GM12878 (cell line): ENCODE measurements at regions not wholly inside any gene's neighbourhood (a gene's known extent, or its start where the extent isn't known, plus 50 kb on each side); places are given as distances from the start of the nearest gene placed in this dataset.

Experiments
- ATAC-seq: fragments of 200-7000 bp; cut with Tn5 transposase; 3 replicates; pipeline ENCODE4 v1.9.1; 2020; ENCODE audit warnings: mild to moderate bottlenecking, moderate library complexity
- BruUV-seq: library from RNA; stranded (reverse); fragments of 400-500 nt; replicated peaks from 2 replicates; lab custom pipeline; 2021; lab: Mats Ljungman, UMichigan
- CTCF ChIA-PET: fragments of 300-600 bp; sonication (Branson Sonifier 250); formaldehyde crosslinking; extraction: SDS; loops from one replicate; lab custom pipeline; 2021; ENCODE audit warnings: inconsistent platforms; lab: Yijun Ruan, JAX
- POLR2A ChIA-PET: fragments of 350-600 bp; formaldehyde crosslinking; extraction: SDS; loops from one replicate; lab custom pipeline; 2021; ENCODE audit warnings: inconsistent platforms; lab: Charles Lee
- RAD21 ChIA-PET: fragments of 300-600 bp; sonication (Branson Sonifier 250); formaldehyde crosslinking; loops from one replicate; lab custom pipeline; 2023; ENCODE audit warnings: antibody characterized with exemption; ENCODE audit not compliant: unreplicated experiment; lab: Charles Lee
- SMC1A ChIA-PET: fragments of 300-600 bp; sonication (Branson Sonifier 250); formaldehyde crosslinking; loops from one replicate; lab custom pipeline; 2023; ENCODE audit not compliant: unreplicated experiment, uncharacterized antibody; lab: Charles Lee
- DNase-seq: peaks from one replicate; pipeline ENCODE4 v3.0.0-alpha.2; 2011; ENCODE audit warnings: low read depth, low spot score
- FAIRE-seq: peaks from 3 replicates; lab custom pipeline; 2011; peaks lifted over from hg19 to GRCh38; lab: Jason Lieb, UNC
- H2AFZ ChIP-seq: 2 replicates; pipeline ENCODE4 v1.6.0; 2011; ENCODE audit warnings: low read depth, low read length, control low read depth; ENCODE audit not compliant: control insufficient read depth
- H3K27ac ChIP-seq: 2 replicates; pipeline ENCODE4 v1.5.1; 2011; ENCODE audit warnings: control low read depth; ENCODE audit not compliant: control insufficient read depth, insufficient read depth
- H3K27me3 ChIP-seq, 2 experiments: replicated peaks in 1 of 2; 2 replicates each; pipeline versions ENCODE4 v1.6.0 to v1.6.1; 2011; ENCODE audit warnings: low read length in 1 of 2; ENCODE audit not compliant: control insufficient read depth in 2 of 2, insufficient read depth in 2 of 2
- H3K36me3 ChIP-seq, 2 experiments: 2 replicates each; pipeline ENCODE4 v1.5.1; 2011; ENCODE audit warnings: low read length in 1 of 2; ENCODE audit not compliant: control insufficient read depth in 2 of 2, insufficient read depth in 2 of 2
- H3K4me1 ChIP-seq: 2 replicates; pipeline ENCODE4 v1.6.1; 2011; ENCODE audit warnings: mild to moderate bottlenecking, low read length, moderate library complexity, mixed read lengths; ENCODE audit not compliant: control insufficient read depth, insufficient read depth
- H3K4me2 ChIP-seq: 2 replicates; pipeline ENCODE4 v1.6.0; 2011; ENCODE audit warnings: control low read depth; ENCODE audit not compliant: control insufficient read depth, insufficient read depth
- H3K4me3 ChIP-seq: fragments of 200-600 bp; sonication (generic); 2 replicates; pipeline ENCODE4 v1.5.1; 2016
- H3K79me2 ChIP-seq: 2 replicates; pipeline ENCODE4 v1.6.0; 2011; ENCODE audit warnings: low read length; ENCODE audit not compliant: control insufficient read depth, insufficient read depth
- H3K9ac ChIP-seq: 2 replicates; pipeline ENCODE4 v1.8.0; 2011; ENCODE audit warnings: low read length, control low read depth, mixed read lengths; ENCODE audit not compliant: control insufficient read depth, insufficient read depth
- H3K9me3 ChIP-seq: replicated peaks from 3 replicates; pipeline ENCODE4 v1.5.1; 2011; ENCODE audit warnings: mild to moderate bottlenecking, low read length; ENCODE audit not compliant: control insufficient read depth, insufficient read depth
- H4K20me1 ChIP-seq: 2 replicates; pipeline ENCODE4 v1.6.0; 2011; ENCODE audit not compliant: control insufficient read depth, insufficient read depth
- BCLAF1 ChIP-seq: fragments of 450-650 bp; IDR thresholded peaks from 2 replicates; pipeline ENCODE4 v1.6.1; 2017; ENCODE audit warnings: antibody characterized with exemption, mild to moderate bottlenecking, moderate library complexity
- BRCA1 ChIP-seq: IDR thresholded peaks from 2 replicates; pipeline ENCODE4 v1.6.1; 2011; ENCODE audit warnings: low read depth, low read length, improper control_type of control experiment
- CREM ChIP-seq: IDR thresholded peaks from 2 replicates; pipeline ENCODE4 v1.6.1; 2014; ENCODE audit warnings: antibody characterized with exemption, low read depth
- FOS ChIP-seq: IDR thresholded peaks from 3 replicates; pipeline ENCODE4 v1.6.1; 2011; ENCODE audit warnings: borderline replicate concordance; ENCODE audit not compliant: insufficient read length; ENCODE audit errors: extremely low read depth
- IRF5 ChIP-seq: fragments of 450-650 bp; IDR thresholded peaks from 2 replicates; pipeline ENCODE4 v1.6.1; 2017; ENCODE audit warnings: borderline replicate concordance
- KAT2A ChIP-seq: conservative IDR thresholded peaks from 2 replicates; pipeline ENCODE4 v1.6.1; 2011; ENCODE audit warnings: low read depth, low read length; ENCODE audit not compliant: control insufficient read depth
- LARP7 ChIP-seq: fragments of 450-650 bp; IDR thresholded peaks from 2 replicates; pipeline ENCODE4 v1.6.1; 2017; ENCODE audit warnings: mild to moderate bottlenecking
- MEF2B ChIP-seq: fragments of 450-650 bp; IDR thresholded peaks from 2 replicates; pipeline ENCODE4 v1.6.1; 2018; ENCODE audit warnings: mild to moderate bottlenecking, moderate library complexity; ENCODE audit not compliant: partially characterized antibody, poor library complexity, severe bottlenecking
- MTA3 ChIP-seq: IDR thresholded peaks from 2 replicates; pipeline ENCODE4 v1.6.1; 2012; ENCODE audit warnings: low read length, inconsistent platforms, borderline replicate concordance
- NFYB ChIP-seq: IDR thresholded peaks from 2 replicates; pipeline ENCODE4 v1.6.1; 2011; ENCODE audit warnings: low read depth, mild to moderate bottlenecking, low read length, improper control_type of control experiment, moderate library complexity; ENCODE audit not compliant: insufficient read depth
- REST ChIP-seq: IDR thresholded peaks from 2 replicates; pipeline ENCODE4 v1.6.1; 2012; ENCODE audit warnings: mild to moderate bottlenecking, low read depth, low read length
- ZNF217 ChIP-seq: fragments of 450-650 bp; IDR thresholded peaks from 2 replicates; pipeline ENCODE4 v1.6.1; 2017; ENCODE audit warnings: antibody characterized with exemption, mild to moderate bottlenecking
- ZNF592 ChIP-seq: fragments of 450-650 bp; IDR thresholded peaks from 2 replicates; pipeline ENCODE4 v1.6.1; 2017; ENCODE audit warnings: mild to moderate bottlenecking, moderate library complexity
- WGBS: methylation state at CpG from one replicate; pipeline ENCODE4 v1.1.6; 2016; ENCODE audit warnings: low lambda C conversion rate; ENCODE audit not compliant: insufficient replicate concordance, insufficient coverage; ENCODE audit errors: missing lambda C conversion rate; 5-methylcytosine and 5-hydroxymethylcytosine counted together
- in situ Hi-C: fragments of 300-500 bp; cut with MboI; formaldehyde crosslinking; loops from 9 replicates; pipeline ENCODE4 v1.14.3; 2018; ENCODE audit warnings: mixed read lengths
- intact Hi-C: fragments of 100-400 bp; cut with micrococcal nuclease; formaldehyde crosslinking; loops from one replicate; pipeline ENCODE4 v1.14.2; 2022; ENCODE audit not compliant: unreplicated experiment

- ChIA-PET RAD21 (no interaction called here), POLR2A (no interaction called here), CTCF (no interaction called here), SMC1A (interaction anchor here (0.8 kb wide), 1 partner anchor 363 kb away, joined by 3 read pairs; no protein-coding TSS in a partner anchor)
- 38% methylated on average over 4 of the region's 4 CpGs for WGBS
- Histone ChIP-seq H3K9ac (no peak overlapping the region), H3K27ac (no peak overlapping the region), H4K20me1 (no peaks in the 10 kb centered on the region), H3K36me3 (no peaks in the 10 kb centered on the region), H3K27me3 (no peaks in the 10 kb centered on the region), H3K79me2 (no peaks in the 10 kb centered on the region), H3K4me3 (no peak overlapping the region), H2AFZ (no peak overlapping the region), H3K4me1 (no peaks in the 10 kb centered on the region), H3K9me3 (no peaks in the 10 kb centered on the region), H3K4me2 (no peak overlapping the region)
- DNase-seq, result no peak
- no peak for ATAC-seq
- no TSS peak for BruUV-seq
- intact Hi-C loops, result no loop called here
- no peak for FAIRE-seq
- in situ Hi-C loops, result no loop called here
- TF ChIP-seq BCLAF1, result no peak
- no peak for TF ChIP-seq ZNF217
- TF ChIP-seq BRCA1, result no peak
- TF ChIP-seq KAT2A, result no peak
- TF ChIP-seq IRF5, result no peak
- no peak for TF ChIP-seq MTA3
- no peak for TF ChIP-seq CREM
- no peak for TF ChIP-seq ZNF592
- TF ChIP-seq FOS, result no peak
- no peak for TF ChIP-seq LARP7
- no peak for TF ChIP-seq NFYB
- TF ChIP-seq MEF2B, result no peak
- no peak for TF ChIP-seq REST
Measured at GRCh38 chr14:98501836-98502235, 770.2 kb downstream of the BCL11B start.
